IPS-18c (cell line): ENCODE measurements at regions not wholly inside any gene's neighbourhood (a gene's known extent, or its start where the extent isn't known, plus 50 kb on each side); places are given as distances from the start of the nearest gene placed in this dataset.

Source experiments
- H3K4me3 ChIP-seq: 2 replicates; pipeline ENCODE4 v1.7.0; 2013; ENCODE audit warnings: low read depth, mild to moderate bottlenecking, low read length, moderate library complexity; ENCODE audit not compliant: insufficient read depth
- H3K9me3 ChIP-seq: one replicate; pipeline ENCODE4 v1.6.1; 2013; ENCODE audit warnings: mild to moderate bottlenecking, low read length, moderate library complexity; ENCODE audit not compliant: control insufficient read depth, insufficient read depth

GRCh38 chr1:9477535-9477934 is 61.7 kb upstream of the SLC25A33 start:
- no peaks in the 10 kb centered on the region for H3K9me3 ChIP-seq
- no peak overlapping the region for H3K4me3 ChIP-seq

GRCh38 chr1:9478021-9478420 is 61.2 kb upstream of the SLC25A33 start:
- H3K9me3 ChIP-seq, result no peaks in the 10 kb centered on the region
- no peak overlapping the region for H3K4me3 ChIP-seq

- H3K9me3 ChIP-seq, result no peaks in the 10 kb centered on the region
Observed at GRCh38 chr1:9481048-9481447, 58.2 kb upstream of the SLC25A33 start.

GRCh38 chr1:9482403-9482802 is 56.9 kb upstream of the SLC25A33 start:
- Histone ChIP-seq H3K4me3 (no peak overlapping the region), H3K9me3 (no peaks in the 10 kb centered on the region)

More at GRCh38 chr1:9481048-9481447, 58.2 kb upstream of the SLC25A33 start:
- no peak overlapping the region for H3K4me3 ChIP-seq

DNA sequence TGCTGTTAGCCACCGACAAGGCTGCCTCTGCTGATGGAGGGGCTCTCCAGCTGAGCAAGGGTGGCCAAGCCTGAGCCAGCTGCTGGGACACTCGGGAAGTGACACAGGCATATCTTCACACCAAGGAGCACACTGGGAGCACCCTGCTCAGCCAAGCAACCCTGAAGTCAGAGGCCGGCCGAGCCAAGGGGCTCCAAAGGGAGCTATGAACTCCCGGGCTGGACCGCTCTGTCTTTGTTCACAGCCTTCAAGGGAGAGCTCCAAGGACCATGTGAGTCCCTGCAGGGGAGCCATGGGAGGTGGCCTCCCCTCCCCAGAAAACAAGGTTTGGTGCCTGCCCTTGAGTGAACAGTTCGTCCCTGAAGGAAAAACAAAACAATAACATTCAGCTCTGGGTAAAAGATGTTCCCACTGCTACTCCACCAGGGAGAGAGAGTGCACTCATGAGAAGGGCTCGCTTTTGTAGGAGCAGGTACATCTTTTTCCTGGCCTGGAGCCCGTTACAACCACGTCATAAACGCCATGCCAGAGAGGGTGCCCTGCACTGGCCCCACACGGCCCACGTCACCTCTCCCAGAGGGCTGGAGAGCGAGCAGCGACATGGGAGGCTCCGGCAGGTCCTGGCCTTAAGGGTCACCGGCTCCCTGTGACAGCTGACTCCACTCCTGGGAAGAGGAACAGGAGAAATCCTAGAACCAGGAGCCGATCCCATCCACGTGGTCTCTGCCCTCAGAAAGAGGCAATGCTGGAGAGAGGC is 56.3 kb upstream of the SLC25A33 start:
- H3K9me3 ChIP-seq, result no peaks in the 10 kb centered on the region
- no peak overlapping the region for H3K4me3 ChIP-seq

- Histone ChIP-seq H3K4me3 (no peak overlapping the region), H3K9me3 (no peaks in the 10 kb centered on the region)
Observed at GRCh38 chr1:9486466-9487140, 52.7 kb upstream of the SLC25A33 start.
